Fibroblast of lung (primary cell): ENCODE measurements at regions not wholly inside any gene's neighbourhood (a gene's known extent, or its start where the extent isn't known, plus 50 kb on each side); places are given as distances from the start of the nearest gene placed in this dataset.

ENCODE experiments used
- EZH2 ChIP-seq: IDR thresholded peaks from 2 replicates; pipeline ENCODE4 v1.5.1; 2012; ENCODE audit warnings: low read length, control low read depth, mild to moderate bottlenecking; ENCODE audit errors: missing control alignments
- TF ChIP-seq, protein P1 (sequence below), 2 donors: IDR thresholded peaks in 1 of 2; conservative IDR thresholded peaks in 1 of 2; 1 replicate in 1 of 2; 2 replicates in 1 of 2; pipeline ENCODE4 v1.5.1; 2011 to 2012; ENCODE audit warnings: low read length in 2 of 2, control low read depth in 1 of 2, inconsistent platforms in 1 of 2, low read depth in 1 of 2, mild to moderate bottlenecking in 1 of 2

DNA sequence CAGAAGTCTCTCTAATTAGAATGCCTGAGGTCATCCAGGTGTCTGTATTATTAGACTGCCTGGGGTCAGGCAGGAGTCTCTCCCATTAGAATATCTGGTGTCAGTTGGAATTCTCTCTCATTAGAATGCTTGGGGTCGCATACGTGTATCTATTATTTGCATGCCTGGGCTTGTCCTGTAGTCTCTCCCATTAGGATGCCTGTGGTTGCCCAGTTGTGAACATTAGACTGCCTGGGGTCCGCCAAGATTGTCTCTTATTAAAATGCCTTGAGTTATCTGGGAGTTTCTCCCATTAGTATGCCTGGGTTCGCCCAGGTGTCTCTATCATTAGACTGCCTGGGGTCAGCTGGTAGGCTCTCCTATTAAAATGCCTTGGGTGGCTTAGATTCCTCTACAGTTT is 1494.7 kb downstream of the UQCRFS1 start:
- TF ChIP-seq EZH2: no peak
- TF ChIP-seq, protein P1, sequence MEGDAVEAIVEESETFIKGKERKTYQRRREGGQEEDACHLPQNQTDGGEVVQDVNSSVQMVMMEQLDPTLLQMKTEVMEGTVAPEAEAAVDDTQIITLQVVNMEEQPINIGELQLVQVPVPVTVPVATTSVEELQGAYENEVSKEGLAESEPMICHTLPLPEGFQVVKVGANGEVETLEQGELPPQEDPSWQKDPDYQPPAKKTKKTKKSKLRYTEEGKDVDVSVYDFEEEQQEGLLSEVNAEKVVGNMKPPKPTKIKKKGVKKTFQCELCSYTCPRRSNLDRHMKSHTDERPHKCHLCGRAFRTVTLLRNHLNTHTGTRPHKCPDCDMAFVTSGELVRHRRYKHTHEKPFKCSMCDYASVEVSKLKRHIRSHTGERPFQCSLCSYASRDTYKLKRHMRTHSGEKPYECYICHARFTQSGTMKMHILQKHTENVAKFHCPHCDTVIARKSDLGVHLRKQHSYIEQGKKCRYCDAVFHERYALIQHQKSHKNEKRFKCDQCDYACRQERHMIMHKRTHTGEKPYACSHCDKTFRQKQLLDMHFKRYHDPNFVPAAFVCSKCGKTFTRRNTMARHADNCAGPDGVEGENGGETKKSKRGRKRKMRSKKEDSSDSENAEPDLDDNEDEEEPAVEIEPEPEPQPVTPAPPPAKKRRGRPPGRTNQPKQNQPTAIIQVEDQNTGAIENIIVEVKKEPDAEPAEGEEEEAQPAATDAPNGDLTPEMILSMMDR (conservative IDR thresholded peaks at IDR 0.05 in 1 of 2, IDR thresholded peaks at IDR 0.05 in 1 of 2; ENCODE audit: low read depth in 1 of 2, low read length in 2 of 2): no peak
